HG03565 (cell line): ENCODE measurements at regions not wholly inside any gene's neighbourhood (a gene's known extent, or its start where the extent isn't known, plus 50 kb on each side); places are given as distances from the start of the nearest gene placed in this dataset.
"Not testable (repeated sequence)": the region's sequence is repeated elsewhere in the genome, so short reads cannot be mapped to it uniquely, and the experiment has no call there.

Source experiments
- ATAC-seq: cut with Tn5 transposase; IDR thresholded peaks from one replicate; pipeline ENCODE4 v1.9.1; 2021; ENCODE audit warnings: mild to moderate bottlenecking, moderate library complexity; ENCODE audit not compliant: unreplicated experiment

DNA sequence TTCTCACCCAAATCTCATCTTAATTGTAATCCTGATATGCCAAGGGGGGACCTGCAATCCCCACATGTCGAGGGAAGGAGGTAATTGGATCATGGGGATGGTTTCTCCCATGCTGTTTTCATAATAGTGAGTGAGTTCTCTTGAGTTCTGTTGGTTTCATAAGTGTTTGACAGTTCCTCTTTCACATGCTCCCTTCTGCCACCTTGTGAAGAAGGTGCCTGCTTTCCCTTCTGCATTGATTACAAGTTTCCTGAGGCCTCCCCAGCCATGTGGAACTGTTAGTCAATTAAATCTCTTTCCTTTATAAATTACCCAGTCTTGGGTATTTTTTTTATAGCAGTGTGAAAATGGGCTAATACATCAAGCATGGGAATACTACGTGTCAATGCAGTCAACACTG lies 925.0 kb upstream of the MAN1A1 start:
- peak; percentile 75 for ATAC-seq

DNA sequence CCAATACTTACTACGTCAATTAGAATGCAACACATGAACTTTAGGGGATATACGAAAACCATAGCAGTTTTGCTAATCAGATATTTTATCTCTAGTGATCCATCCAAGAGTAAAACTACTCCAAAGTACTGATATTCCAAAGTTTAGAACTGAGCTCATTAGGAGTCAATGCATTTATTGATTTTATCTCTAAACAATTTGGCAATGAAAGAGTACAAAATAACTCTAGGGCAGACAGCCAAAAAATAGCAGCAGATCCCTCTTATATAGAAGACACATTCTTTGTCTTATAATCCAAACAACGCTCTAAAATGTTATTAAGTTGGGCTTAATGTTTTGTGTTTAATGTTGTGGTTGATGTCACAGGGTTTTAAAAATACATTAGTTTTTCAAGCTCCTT lies 923.9 kb upstream of the MAN1A1 start:
- ATAC-seq: no peak

DNA sequence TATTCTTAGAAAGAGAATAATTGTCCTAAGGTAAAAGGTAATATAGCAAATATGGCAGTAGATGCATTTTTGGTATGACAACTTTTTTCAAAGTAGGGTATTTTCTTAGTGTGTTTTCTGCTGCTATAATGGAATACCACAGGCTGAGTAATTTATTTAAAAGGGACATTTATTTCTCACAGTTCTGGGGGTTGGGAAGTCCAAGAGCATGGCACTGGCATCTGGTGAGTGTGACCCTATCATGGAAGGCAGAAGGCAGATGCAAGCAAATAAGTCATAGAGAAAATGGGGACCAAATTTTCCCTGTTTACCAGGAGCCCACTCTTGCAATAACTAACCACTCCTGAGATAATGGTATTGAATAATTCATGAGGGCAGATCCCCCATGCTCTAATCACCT lies 922.5 kb upstream of the MAN1A1 start:
- ATAC-seq: no peak

DNA sequence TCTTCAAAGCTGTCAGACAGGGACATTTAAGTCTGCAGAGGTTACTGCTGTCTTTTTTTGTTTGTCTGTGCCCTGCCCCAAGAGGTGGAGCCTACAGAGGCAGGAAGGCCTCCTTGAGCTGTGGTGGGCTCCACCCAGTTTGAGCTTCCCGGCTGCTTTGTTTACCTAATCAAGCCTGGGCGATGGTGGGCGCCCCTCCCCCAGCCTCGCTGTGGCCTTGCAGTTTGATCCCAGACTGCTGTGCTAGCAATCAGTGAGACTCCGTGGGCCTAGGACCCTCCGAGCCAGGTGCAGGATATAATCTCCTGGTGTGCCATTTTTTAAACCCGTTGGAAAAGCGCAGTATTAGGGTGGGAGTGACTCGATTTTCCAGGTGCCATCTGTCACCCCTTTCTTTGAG lies 918.7 kb upstream of the MAN1A1 start:
- not testable (repeated sequence) for ATAC-seq

DNA sequence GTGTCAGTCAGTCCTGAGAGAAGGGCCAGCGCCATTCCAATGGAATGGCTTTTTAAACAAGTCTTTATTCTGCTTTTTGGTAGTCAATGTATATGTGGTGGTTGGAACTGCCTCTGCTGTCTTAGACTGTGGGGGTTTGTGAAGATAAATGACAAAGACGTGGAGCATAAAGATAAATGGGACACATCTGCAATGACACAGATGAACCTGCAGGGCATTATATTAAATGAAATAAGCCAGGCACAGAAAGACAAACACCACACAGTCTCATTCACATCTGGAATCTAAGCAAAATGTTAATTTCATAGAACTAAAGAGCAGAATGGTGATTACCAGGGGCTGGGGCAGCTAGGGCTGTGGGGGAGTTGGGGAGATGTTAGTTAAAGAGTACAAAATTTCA lies 912.8 kb upstream of the MAN1A1 start:
- no peak for ATAC-seq

DNA sequence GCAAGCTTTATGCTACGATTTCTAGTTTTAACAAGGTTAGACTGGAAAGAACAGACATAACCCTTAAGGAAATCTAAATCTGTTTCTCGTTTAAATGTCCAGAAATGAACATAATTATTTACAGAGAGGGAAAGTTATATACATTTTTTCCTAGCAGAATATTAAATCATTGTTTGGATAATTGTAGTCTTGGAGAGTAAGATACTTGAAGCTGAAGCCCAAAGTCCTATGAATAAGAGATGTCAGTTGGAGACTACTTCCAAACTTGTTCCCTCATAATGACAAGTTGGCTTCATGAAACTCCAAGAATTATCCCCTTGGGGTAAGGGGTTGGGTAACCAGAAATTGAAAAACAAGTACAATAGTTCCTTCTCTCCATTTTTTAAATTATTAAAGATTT lies 911.1 kb upstream of the MAN1A1 start:
- ATAC-seq: no peak

DNA sequence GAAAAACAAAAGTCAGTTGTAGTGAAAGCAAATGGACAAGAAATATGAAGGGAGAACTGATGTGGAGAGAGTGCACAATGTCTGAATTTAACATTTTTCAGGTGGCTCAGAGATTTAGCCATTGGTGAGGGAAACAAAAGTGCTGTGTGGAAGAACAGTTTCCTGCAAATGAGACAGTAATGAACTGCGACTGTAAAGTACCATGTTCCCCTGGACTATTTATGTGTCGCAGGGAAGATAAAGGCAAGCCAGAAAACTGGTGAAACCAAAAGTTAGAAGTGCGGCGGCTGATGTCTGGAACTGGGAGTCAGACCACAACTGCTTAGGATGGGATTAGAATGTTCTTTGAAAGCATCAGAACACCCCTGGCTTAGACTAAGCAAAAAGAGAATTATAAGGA lies 905.1 kb upstream of the MAN1A1 start:
- no peak for ATAC-seq

DNA sequence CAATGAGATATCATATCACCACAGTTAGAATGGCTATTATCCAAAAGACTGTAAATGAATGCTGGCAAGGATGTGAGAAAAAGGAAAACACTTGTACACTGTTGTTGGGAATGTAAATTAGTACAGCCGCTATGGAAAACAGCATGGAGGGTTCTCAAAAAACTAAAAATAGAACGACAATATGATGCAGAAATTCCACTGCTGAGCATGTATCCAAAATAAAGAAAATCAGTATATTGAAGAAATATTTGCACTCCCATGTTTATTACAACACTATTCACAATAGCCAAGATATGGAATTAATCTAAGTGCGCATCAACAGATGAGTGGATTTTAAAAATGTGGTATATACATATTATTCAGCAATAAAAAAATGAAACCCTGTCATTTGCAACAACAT lies 898.9 kb upstream of the MAN1A1 start:
- ATAC-seq: no peak

DNA sequence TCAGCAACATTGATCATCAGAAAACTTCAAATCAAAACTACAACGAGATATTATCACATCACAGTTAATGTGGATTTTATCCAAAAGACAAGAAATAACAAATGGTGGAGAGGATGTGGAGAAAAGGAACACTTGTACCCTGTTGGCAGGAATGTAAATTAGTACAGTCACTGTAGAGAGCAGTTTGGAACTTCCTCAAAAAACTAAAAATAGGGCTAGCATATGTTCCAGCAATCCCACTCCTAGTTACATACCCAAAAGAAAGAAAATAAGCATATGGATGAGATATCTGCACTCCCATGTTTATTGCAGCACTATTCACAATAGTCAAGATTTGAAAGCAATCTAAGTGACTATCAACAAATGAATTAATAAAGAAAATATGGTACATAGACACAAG lies 887.7 kb upstream of the MAN1A1 start:
- no peak for ATAC-seq

DNA sequence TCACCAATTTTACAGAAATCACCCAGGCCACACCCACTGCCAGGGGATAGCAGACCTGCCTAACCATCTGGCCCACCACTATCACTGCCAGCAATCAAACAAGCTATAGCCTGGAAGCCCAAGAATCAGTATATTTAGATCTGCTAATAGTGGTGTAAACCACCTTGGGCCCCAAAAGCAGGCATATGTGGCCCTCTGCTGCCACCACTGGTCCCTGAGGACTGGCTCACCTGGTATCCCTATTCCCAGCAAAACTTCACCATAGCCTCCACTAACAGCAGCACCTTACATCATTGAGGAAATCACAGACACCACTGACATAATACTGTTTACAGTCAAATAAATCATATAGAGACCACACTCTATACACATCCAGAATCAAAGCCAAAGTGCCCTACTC lies 880.4 kb upstream of the MAN1A1 start:
- ATAC-seq: no peak

DNA sequence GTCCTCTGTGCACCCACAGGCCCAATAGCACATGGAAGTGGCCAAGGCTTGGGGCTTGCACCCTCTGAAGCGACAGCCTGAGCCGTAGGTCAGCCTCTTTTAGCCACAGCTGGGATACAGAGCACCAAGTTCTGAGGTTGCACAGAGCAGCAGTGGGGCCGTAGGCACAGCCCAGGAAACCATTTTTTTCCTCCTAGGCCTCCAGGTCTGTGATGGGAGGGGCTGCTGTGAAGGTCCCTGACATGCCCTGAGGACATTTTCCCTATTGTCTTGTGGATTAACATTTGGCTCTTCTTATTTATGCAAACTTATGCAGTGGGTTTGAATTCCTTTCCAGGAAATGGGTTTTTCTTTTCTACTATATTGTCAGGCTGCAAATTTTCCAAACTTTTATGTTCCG lies 878.7 kb upstream of the MAN1A1 start:
- ATAC-seq: no peak

DNA sequence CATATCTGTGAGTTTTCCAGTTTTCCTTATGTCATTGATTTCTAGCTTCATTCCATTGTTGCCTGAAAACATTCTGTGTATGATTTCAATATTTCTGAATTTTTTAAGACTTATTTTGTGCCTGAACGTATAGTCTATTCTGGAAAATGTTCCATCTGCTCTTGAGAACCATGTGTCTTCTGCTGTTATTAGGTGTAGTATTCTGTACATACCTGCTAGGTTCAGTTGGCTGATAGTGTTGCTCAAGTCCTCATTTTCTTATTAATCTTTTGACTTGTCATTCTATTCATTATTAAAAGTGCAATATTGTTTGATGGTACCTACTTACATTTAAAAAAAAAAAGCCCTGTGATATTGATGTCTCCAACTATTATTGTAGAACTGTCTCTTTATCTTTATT lies 869.8 kb upstream of the MAN1A1 start:
- no peak for ATAC-seq

DNA sequence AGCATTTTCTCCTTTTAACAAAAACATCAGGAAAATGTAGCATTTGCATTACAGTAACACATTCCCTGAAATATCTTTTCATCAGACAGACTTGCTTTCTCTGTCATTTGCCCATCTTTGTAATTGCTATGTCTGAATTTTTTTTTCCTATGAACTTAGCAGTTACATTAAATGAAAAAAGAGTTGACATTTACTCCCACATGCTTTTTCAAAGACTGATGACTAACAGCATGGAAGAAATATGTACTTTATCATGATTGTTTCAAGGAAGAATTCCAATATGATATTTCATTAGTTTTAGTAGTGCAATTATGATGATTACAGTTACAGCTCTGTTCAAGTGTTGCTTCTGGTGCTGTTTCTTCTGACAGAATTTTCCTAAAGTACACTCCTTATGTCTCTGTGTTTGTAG lies 864.5 kb upstream of the MAN1A1 start:
- ATAC-seq: no peak

DNA sequence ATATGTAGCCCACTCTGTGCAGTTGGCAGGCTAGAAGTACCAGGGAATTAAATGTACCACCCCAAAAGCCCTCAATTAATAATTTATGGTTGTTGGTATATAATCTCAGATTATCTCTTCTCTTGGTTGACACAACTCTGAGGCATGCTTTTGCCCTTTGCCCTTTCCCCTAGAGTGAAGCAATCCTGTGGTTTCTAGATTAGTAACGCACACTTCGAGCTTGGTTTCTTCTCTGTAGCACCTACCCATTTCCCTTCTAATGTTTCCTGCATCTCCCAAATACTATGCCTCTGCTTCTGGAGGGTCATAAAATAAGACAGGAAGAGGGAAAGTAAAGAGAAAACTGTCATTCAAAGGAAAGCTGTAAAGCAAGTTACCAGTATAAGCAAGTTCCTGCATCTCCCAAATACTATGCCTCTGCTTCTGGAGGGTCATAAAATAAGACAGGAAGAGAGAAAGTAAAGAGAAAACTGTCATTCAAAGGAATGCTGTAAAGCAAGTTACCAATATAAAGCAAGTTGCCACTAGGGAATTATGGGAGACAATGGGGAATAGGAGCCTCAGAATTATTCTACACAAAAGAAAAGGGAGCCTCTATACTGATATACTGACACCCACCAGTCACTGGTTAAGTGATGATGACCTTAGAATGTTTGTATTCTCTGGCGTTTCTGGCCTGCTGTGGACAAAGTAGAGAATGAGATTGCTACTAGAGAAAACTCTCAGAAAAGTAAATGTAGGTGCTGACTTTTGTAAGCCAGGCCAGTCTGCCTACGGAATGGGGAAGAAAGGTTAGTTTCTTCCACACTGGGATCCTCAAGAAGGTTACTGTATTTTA lies 862.6 kb upstream of the MAN1A1 start:
- no peak for ATAC-seq

DNA sequence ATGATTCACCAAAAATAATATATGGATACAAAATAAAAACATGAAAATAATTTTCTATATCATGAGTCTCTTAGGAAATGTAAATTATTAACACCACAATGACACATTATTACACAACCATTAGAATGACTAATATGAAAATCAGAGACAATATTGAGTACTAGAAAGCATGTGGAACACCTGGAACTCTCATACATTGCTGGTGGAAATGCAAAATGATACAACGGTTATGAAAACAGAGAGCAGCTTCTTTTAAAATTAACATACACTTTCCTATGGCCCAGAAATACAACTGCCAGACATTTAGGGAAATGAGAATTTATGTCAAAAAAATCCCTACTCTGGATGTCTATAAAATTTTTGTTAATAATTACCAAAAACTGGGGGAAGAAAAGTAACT lies 853.3 kb upstream of the MAN1A1 start:
- no peak for ATAC-seq

DNA sequence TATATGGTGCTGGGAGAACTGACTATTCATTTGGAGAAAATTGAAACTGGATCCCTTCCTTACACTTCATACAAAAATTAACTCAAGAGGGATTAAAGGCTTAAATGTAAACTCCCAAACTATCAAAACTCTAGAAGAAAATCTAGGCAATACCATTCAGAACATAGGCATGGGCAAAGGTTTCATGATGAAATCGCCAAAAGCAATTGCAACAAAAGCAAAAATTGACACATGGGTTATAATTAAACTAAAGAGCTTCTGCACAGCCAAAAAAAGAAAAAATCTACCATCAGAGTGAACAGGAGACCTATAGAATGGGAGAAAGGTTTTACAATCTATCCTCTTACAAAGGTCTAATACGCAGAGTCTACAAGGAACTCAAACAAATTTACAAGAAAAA lies 851.3 kb upstream of the MAN1A1 start:
- no peak for ATAC-seq

DNA sequence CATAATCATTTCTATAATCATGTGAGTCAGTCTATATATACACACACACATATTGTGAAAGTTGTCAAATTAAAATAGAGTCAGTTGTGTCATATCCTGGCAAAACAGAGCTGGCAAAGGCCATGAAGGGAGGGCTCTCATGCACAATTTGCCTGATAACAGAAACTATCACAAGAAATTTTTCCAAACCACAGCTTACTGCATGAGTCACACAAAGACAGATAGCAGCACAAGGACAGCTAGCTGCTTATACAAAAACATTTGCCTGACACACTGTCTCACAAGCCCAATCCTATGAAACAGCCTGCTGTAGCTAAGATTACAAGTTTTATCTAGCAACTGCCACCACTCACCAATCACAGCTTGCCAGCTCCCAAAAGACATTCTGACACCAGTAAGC lies 848.5 kb upstream of the MAN1A1 start:
- ATAC-seq: no peak

DNA sequence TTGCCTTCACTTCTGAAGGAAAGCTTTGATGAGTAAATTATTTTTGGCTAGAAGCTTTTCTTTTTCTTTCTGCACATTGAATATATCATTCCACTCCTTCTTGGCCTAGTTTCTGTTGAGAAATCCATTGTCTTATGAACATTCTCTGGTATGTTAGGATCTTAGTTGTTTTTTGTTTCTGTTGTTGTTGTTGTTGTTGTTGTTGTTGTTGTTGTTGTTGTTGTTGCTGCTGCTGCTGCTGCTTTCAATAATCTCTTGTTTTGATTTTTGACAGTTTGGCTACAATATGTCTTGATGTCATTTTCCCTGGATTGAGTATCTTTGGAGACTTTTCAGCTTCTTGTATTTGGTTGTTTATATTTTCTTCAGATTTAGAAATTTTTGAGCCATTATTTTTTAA lies 836.5 kb upstream of the MAN1A1 start:
- ATAC-seq: no peak

DNA sequence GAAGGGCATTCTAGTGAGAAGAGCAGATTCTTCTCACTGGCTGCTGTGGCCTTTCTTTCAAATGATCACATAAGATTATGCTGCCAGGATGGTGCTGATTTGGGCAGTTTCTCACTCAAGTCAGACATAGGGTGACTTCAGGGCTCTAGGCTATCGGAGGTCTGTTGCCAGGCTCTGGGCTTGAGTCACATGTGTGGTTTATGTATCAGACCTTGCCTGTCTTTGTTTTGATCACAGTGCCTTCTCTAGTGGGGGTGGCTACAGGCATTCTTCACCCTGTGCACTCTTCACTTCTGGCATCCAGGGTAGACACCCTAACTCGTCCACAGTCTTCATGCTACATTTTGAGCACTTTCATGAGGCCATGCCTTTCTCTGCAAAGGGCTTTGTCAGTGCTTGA lies 823.7 kb upstream of the MAN1A1 start:
- ATAC-seq: no peak

DNA sequence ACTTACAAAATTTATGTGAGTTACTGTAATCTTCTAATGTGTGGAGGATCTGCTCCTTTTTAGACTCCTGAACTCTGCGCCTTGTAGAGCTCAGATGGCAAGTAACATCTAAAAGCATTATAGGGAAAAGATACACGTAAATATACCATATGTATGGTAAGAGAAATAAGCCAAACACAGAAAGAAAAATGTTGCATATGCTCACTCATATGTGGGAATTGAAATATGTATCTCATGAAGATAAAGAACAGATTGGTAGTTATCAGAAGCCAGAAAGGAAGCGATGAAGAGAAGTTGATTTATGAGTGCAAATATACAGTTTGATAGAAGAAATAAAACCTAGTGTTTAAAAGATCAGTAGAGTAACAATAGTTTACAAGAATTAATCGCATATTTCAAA lies 815.0 kb upstream of the MAN1A1 start:
- no peak for ATAC-seq

DNA sequence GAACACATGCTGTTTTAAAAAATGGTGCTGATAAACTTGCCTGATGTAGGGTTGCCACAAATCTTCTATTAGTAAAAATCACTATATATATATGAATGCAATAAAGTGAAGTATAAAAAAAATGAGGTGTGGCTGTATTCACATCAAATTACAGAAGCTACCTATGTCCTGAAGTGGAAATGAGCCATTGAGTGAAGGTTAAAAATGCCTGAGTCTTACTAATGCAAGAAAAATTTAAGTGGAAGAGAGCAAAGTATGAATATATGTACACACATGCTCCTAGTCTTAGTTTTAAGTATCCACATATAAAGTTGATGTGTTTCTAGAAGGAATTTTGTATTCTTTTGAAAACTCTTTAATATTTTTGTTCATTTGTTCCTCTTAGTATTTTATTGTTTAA lies 808.3 kb upstream of the MAN1A1 start:
- no peak for ATAC-seq

DNA sequence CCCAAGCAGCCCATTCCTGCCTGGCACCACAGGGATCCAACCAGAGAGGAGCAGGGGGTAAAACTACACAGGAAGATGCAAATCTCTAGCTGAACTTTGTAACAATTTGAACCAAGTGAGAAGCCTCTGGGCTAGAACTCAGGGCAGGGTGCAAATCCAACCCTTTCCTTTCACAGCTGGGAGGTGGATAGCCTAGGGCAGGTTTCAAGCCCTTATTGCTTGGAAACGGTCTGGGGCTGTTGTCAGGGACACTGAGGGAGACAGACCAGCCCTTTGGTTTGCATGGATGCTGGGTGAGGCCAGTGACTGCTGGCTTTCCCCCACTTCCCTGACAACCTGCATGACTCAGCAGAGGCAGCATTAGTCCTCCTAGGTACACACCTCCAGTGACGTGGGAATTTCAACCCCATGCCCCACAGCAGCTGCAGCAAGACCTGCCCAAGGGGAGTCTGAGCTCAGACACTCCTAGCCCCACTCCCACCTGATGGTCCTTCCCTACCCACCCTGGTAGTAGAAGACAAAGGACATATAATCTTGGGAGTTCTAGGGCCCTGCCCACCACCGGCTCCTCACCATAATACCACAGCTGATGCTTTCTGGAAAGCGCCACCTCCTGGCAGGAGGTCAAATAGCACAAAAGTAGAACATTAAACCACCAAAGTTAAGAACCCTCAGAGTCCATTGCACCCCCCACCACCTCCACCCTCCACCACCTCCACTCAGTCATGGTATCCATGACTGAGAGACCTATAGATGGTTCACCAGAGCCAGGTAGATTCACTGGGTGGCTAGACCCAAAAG lies 797.7 kb upstream of the MAN1A1 start:
- no peak for ATAC-seq
